ENCODE measurements at regions not wholly inside any gene's neighbourhood (a gene's known extent, or its start where the extent isn't known, plus 50 kb on each side); places are given as distances from the start of the nearest gene placed in this dataset.

DNA sequence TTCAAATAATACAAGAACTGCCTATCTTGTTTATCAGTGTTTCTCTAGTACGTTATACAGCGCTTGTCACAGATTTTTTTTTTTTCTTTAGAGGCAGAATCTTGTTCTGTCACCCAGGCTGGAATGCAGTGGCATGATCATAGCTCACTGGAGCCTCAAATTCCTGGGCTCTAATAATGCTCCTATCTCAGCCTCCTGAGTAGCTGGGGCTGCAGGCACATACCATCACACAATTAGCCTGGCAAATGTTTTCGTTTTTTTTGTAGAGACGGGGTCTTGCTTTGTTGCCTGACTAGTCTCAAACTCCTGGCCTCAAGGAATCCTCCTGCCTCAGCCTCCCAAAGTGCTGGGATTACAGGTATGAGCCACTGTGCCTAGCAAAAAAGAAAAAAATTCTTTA lies 66.0 kb upstream of the FREM2 start:
- TF ChIP-seq, protein P1, sequence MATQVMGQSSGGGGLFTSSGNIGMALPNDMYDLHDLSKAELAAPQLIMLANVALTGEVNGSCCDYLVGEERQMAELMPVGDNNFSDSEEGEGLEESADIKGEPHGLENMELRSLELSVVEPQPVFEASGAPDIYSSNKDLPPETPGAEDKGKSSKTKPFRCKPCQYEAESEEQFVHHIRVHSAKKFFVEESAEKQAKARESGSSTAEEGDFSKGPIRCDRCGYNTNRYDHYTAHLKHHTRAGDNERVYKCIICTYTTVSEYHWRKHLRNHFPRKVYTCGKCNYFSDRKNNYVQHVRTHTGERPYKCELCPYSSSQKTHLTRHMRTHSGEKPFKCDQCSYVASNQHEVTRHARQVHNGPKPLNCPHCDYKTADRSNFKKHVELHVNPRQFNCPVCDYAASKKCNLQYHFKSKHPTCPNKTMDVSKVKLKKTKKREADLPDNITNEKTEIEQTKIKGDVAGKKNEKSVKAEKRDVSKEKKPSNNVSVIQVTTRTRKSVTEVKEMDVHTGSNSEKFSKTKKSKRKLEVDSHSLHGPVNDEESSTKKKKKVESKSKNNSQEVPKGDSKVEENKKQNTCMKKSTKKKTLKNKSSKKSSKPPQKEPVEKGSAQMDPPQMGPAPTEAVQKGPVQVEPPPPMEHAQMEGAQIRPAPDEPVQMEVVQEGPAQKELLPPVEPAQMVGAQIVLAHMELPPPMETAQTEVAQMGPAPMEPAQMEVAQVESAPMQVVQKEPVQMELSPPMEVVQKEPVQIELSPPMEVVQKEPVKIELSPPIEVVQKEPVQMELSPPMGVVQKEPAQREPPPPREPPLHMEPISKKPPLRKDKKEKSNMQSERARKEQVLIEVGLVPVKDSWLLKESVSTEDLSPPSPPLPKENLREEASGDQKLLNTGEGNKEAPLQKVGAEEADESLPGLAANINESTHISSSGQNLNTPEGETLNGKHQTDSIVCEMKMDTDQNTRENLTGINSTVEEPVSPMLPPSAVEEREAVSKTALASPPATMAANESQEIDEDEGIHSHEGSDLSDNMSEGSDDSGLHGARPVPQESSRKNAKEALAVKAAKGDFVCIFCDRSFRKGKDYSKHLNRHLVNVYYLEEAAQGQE (IDR thresholded peaks at IDR 0.05; ENCODE audit: insufficient read depth in 1 of 2, low read depth in 2 of 2, low read length in 1 of 2), result no peak
- TF ChIP-seq, protein P2, sequence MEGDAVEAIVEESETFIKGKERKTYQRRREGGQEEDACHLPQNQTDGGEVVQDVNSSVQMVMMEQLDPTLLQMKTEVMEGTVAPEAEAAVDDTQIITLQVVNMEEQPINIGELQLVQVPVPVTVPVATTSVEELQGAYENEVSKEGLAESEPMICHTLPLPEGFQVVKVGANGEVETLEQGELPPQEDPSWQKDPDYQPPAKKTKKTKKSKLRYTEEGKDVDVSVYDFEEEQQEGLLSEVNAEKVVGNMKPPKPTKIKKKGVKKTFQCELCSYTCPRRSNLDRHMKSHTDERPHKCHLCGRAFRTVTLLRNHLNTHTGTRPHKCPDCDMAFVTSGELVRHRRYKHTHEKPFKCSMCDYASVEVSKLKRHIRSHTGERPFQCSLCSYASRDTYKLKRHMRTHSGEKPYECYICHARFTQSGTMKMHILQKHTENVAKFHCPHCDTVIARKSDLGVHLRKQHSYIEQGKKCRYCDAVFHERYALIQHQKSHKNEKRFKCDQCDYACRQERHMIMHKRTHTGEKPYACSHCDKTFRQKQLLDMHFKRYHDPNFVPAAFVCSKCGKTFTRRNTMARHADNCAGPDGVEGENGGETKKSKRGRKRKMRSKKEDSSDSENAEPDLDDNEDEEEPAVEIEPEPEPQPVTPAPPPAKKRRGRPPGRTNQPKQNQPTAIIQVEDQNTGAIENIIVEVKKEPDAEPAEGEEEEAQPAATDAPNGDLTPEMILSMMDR (IDR thresholded peaks at IDR 0.05), result no peak
- no peak for TF ChIP-seq POLR2AphosphoS5 (IDR thresholded peaks at IDR 0.05; ENCODE audit: low read depth, low read length)
- TF ChIP-seq SIN3A (IDR thresholded peaks at IDR 0.05; ENCODE audit: borderline replicate concordance, insufficient read depth, low read depth, low read length), result no peak
